ENCODE measurements at regions not wholly inside any gene's neighbourhood (a gene's known extent, or its start where the extent isn't known, plus 50 kb on each side); places are given as distances from the start of the nearest gene placed in this dataset.

- no peak overlapping the region for H3K27ac ChIP-seq (ENCODE audit: low read depth in 1 of 2, low read length in 1 of 2)
- H3K4me1 ChIP-seq (ENCODE audit: control insufficient read depth in 5 of 5, insufficient read depth in 5 of 5, low read length in 5 of 5) = peaks cover 0 to 2% (median 0%) of the 10 kb centered on the region in 5 donors
- H3K9ac ChIP-seq (ENCODE audit: insufficient read depth in 1 of 2, low read length in 2 of 2) = no peak overlapping the region
- DNase-seq = no peak
- ATAC-seq (ENCODE audit: insufficient read depth, low FRiP score) = no peak
- 80 to 89% methylated on average over 1 of the region's 1 CpG for WGBS, 2 donors
- no peaks in the 10 kb centered on the region for H3K27me3 ChIP-seq (ENCODE audit: control insufficient read depth in 3 of 3, insufficient read depth in 3 of 3, low read length in 2 of 3)
- peaks cover 0 to 9% (median 6%) of the 10 kb centered on the region in 4 donors for H3K9me3 ChIP-seq (ENCODE audit: control insufficient read depth in 4 of 4, insufficient read depth in 3 of 4, low read length in 3 of 4)
- no peak for TF ChIP-seq CTCF (IDR thresholded peaks at IDR 0.05; ENCODE audit: control extremely low read depth, extremely low read depth)
- H3K36me3 ChIP-seq (ENCODE audit: control insufficient read depth in 4 of 4, insufficient read depth in 4 of 4, low read length in 4 of 4) = no peaks in the 10 kb centered on the region
- no peak overlapping the region for H3K4me3 ChIP-seq
These were observed 903.8 kb downstream of the SLC4A3 start for GRCh38 chr2:220531216-220531615.

GRCh38 chr2:220533485-220533884, 906.1 kb downstream of the SLC4A3 start:
- Histone ChIP-seq H3K9ac (ENCODE audit: insufficient read depth in 1 of 2, low read length in 2 of 2) (no peak overlapping the region), H3K4me1 (ENCODE audit: control insufficient read depth in 5 of 5, insufficient read depth in 5 of 5, low read length in 5 of 5) (no peaks in the 10 kb centered on the region), H3K4me3 (no peak overlapping the region), H3K27ac (ENCODE audit: low read depth in 1 of 2, low read length in 1 of 2) (no peak overlapping the region), H3K27me3 (ENCODE audit: control insufficient read depth in 3 of 3, insufficient read depth in 3 of 3, low read length in 2 of 3) (no peaks in the 10 kb centered on the region), H3K9me3 (ENCODE audit: control insufficient read depth in 4 of 4, insufficient read depth in 3 of 4, low read length in 3 of 4) (peaks cover 0 to 9% (median 6%) of the 10 kb centered on the region in 4 donors), H3K36me3 (ENCODE audit: control insufficient read depth in 4 of 4, insufficient read depth in 4 of 4, low read length in 4 of 4) (no peaks in the 10 kb centered on the region)
- no peak for TF ChIP-seq CTCF (IDR thresholded peaks at IDR 0.05; ENCODE audit: control extremely low read depth, extremely low read depth)
- ATAC-seq (ENCODE audit: insufficient read depth, low FRiP score) (no peak), DNase-seq (no peak)
- WGBS, 2 donors = 73 to 79% methylated on average over 2 of the region's 2 CpGs

- no peaks in the 10 kb centered on the region for H3K4me1 ChIP-seq (ENCODE audit: control insufficient read depth in 5 of 5, insufficient read depth in 5 of 5, low read length in 5 of 5)
- no peaks in the 10 kb centered on the region for H3K36me3 ChIP-seq (ENCODE audit: control insufficient read depth in 4 of 4, insufficient read depth in 4 of 4, low read length in 4 of 4)
- H3K27me3 ChIP-seq (ENCODE audit: control insufficient read depth in 3 of 3, insufficient read depth in 3 of 3, low read length in 2 of 3) = no peaks in the 10 kb centered on the region
- no peak overlapping the region for H3K4me3 ChIP-seq
- DNase-seq (no peak), ATAC-seq (ENCODE audit: insufficient read depth, low FRiP score) (no peak)
- TF ChIP-seq CTCF (IDR thresholded peaks at IDR 0.05; ENCODE audit: control extremely low read depth, extremely low read depth) = no peak
- H3K9ac ChIP-seq (ENCODE audit: insufficient read depth in 1 of 2, low read length in 2 of 2) = no peak overlapping the region
- H3K9me3 ChIP-seq (ENCODE audit: control insufficient read depth in 4 of 4, insufficient read depth in 3 of 4, low read length in 3 of 4) = peaks cover 0 to 9% (median 4%) of the 10 kb centered on the region in 4 donors
- H3K27ac ChIP-seq (ENCODE audit: low read depth in 1 of 2, low read length in 1 of 2) = no peak overlapping the region
- WGBS, 2 donors = 67 to 70% methylated on average over 5 of the region's 5 CpGs
These were observed 912.1 kb downstream of the SLC4A3 start for GRCh38 chr2:220539481-220539880.

- no peak for ATAC-seq (ENCODE audit: insufficient read depth, low FRiP score)
These were observed 916.6 kb downstream of the SLC4A3 start for GRCh38 chr2:220544049-220544448.

More at GRCh38 chr2:220544049-220544448, 916.6 kb downstream of the SLC4A3 start:
- Histone ChIP-seq H3K36me3 (ENCODE audit: control insufficient read depth in 4 of 4, insufficient read depth in 4 of 4, low read length in 4 of 4) (no peaks in the 10 kb centered on the region), H3K4me1 (ENCODE audit: control insufficient read depth in 5 of 5, insufficient read depth in 5 of 5, low read length in 5 of 5) (no peaks in the 10 kb centered on the region), H3K9me3 (ENCODE audit: control insufficient read depth in 4 of 4, insufficient read depth in 3 of 4, low read length in 3 of 4) (peaks cover 0 to 4% (median 0%) of the 10 kb centered on the region in 4 donors), H3K27ac (ENCODE audit: low read depth in 1 of 2, low read length in 1 of 2) (no peak overlapping the region), H3K27me3 (ENCODE audit: control insufficient read depth in 3 of 3, insufficient read depth in 3 of 3, low read length in 2 of 3) (no peaks in the 10 kb centered on the region), H3K4me3 (no peak overlapping the region), H3K9ac (ENCODE audit: insufficient read depth in 1 of 2, low read length in 2 of 2) (no peak overlapping the region)
- no peak for DNase-seq
- TF ChIP-seq CTCF (IDR thresholded peaks at IDR 0.05; ENCODE audit: control extremely low read depth, extremely low read depth) = no peak
- 62 to 74% methylated on average over 1 of the region's 1 CpG for WGBS, 2 donors

Measured in lung (tissue), 11 donors.